CD4-positive, alpha-beta T cell treated with Interleukin-4 for 4 hours (primary cell): ENCODE measurements at regions not wholly inside any gene's neighbourhood (a gene's known extent, or its start where the extent isn't known, plus 50 kb on each side); places are given as distances from the start of the nearest gene placed in this dataset.
"Not testable (repeated sequence)": the region's sequence is repeated elsewhere in the genome, so short reads cannot be mapped to it uniquely, and the experiment has no call there.

Experiments used
- DNase-seq: peaks from one replicate; pipeline ENCODE4 v3.0.0-alpha.2; 2020

GRCh38 chr21:34219334-34220060 is 144.3 kb upstream of the KCNE2 start:
- DNase-seq = no peak

- no peak for DNase-seq
Observed at GRCh38 chr21:34220556-34221195, 143.1 kb upstream of the KCNE2 start.

- DNase-seq = no peak
Observed at GRCh38 chr21:34221331-34222030, 142.3 kb upstream of the KCNE2 start.

GRCh38 chr21:34222031-34222335 is 141.8 kb upstream of the KCNE2 start:
- no peak for DNase-seq

- no peak for DNase-seq
Observed at GRCh38 chr21:34223376-34223775, 140.4 kb upstream of the KCNE2 start.

- DNase-seq = no peak
Observed at GRCh38 chr21:34227386-34227852, 136.4 kb upstream of the KCNE2 start.

GRCh38 chr21:34228792-34229191 is 135.0 kb upstream of the KCNE2 start:
- no peak for DNase-seq

GRCh38 chr21:34229353-34229752 is 134.5 kb upstream of the KCNE2 start:
- DNase-seq = no peak

GRCh38 chr21:34233741-34234140 is 130.1 kb upstream of the KCNE2 start:
- not testable (repeated sequence) for DNase-seq

- DNase-seq = no peak
Observed at GRCh38 chr21:34235514-34235913, 128.3 kb upstream of the KCNE2 start.

- DNase-seq = no peak
Observed at GRCh38 chr21:34242973-34243372, 120.8 kb upstream of the KCNE2 start.

- peak; percentile 17 for DNase-seq
Observed at GRCh38 chr21:34243562-34243961, 120.2 kb upstream of the KCNE2 start.

GRCh38 chr21:34252751-34253150 is 111.1 kb upstream of the KCNE2 start:
- DNase-seq = no peak

GRCh38 chr21:34255073-34255472 is 108.7 kb upstream of the KCNE2 start:
- no peak for DNase-seq

- DNase-seq = no peak
Observed at GRCh38 chr21:34260277-34261008, 103.4 kb upstream of the KCNE2 start.

GRCh38 chr21:34261841-34262468 is 101.9 kb upstream of the KCNE2 start:
- DNase-seq = no peak

- no peak for DNase-seq
Observed at GRCh38 chr21:34262469-34262845, 101.3 kb upstream of the KCNE2 start.

- DNase-seq = no peak
Observed at GRCh38 chr21:34263629-34264028, 100.2 kb upstream of the KCNE2 start.

GRCh38 chr21:34266351-34266750 is 97.5 kb upstream of the KCNE2 start:
- DNase-seq = no peak

- DNase-seq = no peak
Observed at GRCh38 chr21:34268493-34268892, 95.3 kb upstream of the KCNE2 start.

- no peak for DNase-seq
Observed at GRCh38 chr21:34270411-34270810, 93.4 kb upstream of the KCNE2 start.

- DNase-seq = no peak
Observed at GRCh38 chr21:34271189-34271851, 92.5 kb upstream of the KCNE2 start.
